NB4 (cell line): ENCODE measurements at regions not wholly inside any gene's neighbourhood (a gene's known extent, or its start where the extent isn't known, plus 50 kb on each side); places are given as distances from the start of the nearest gene placed in this dataset.

Experiments
- DNase-seq: peaks from one replicate; pipeline ENCODE4 v3.0.0; 2010; ENCODE audit warnings: low read depth
- H3K4me3 ChIP-seq: one replicate; pipeline ENCODE4 v1.5.1; 2011; ENCODE audit warnings: mild to moderate bottlenecking, low read depth, low read length, moderate library complexity
- CTCF ChIP-seq: IDR thresholded peaks from one replicate; pipeline ENCODE4 v1.5.1; 2012; ENCODE audit warnings: low read depth, low read length
- MAX ChIP-seq: IDR thresholded peaks from 2 replicates; pipeline ENCODE4 v1.6.1; 2011; ENCODE audit warnings: low read depth, low read length
- MYC ChIP-seq: IDR thresholded peaks from 2 replicates; pipeline ENCODE4 v1.6.1; 2011; ENCODE audit warnings: low read depth, low read length
- POLR2A ChIP-seq: IDR thresholded peaks from 2 replicates; pipeline ENCODE4 v1.6.1; 2011; ENCODE audit warnings: mild to moderate bottlenecking; ENCODE audit not compliant: insufficient read length; ENCODE audit errors: extremely low read depth

GRCh38 chr10:76643511-76643911 is 994.1 kb downstream of the KCNMA1 start:
- H3K4me3 ChIP-seq = no peak overlapping the region
- no peak for TF ChIP-seq MYC
- no peak for TF ChIP-seq CTCF
- no peak for TF ChIP-seq MAX
- no peak for TF ChIP-seq POLR2A
- DNase-seq = no peak

GRCh38 chr10:76642358-76642757 is 995.2 kb downstream of the KCNMA1 start:
- TF ChIP-seq MYC (no peak), CTCF (no peak), MAX (no peak), POLR2A (no peak)
- no peak for DNase-seq
- no peak overlapping the region for H3K4me3 ChIP-seq

- DNase-seq = no peak
- no peak overlapping the region for H3K4me3 ChIP-seq
- TF ChIP-seq MAX = no peak
- TF ChIP-seq POLR2A = no peak
- TF ChIP-seq MYC = no peak
- no peak for TF ChIP-seq CTCF
Measured at GRCh38 chr10:76641215-76641614, 996.4 kb downstream of the KCNMA1 start.

- H3K4me3 ChIP-seq = no peak overlapping the region
- no peak for DNase-seq
- no peak for TF ChIP-seq POLR2A
- TF ChIP-seq CTCF = no peak
- TF ChIP-seq MAX = no peak
- TF ChIP-seq MYC = no peak
Measured at GRCh38 chr10:76640806-76641205, 996.8 kb downstream of the KCNMA1 start.

- DNase-seq = peak; percentile 18
- TF ChIP-seq MAX = no peak
- peak; percentile 48 for TF ChIP-seq CTCF
- no peak for TF ChIP-seq POLR2A
- H3K4me3 ChIP-seq = no peak overlapping the region
Measured at GRCh38 chr10:76632767-76633051, 1004.9 kb downstream of the KCNMA1 start.

GRCh38 chr10:76631884-76632766 is 1005.5 kb downstream of the KCNMA1 start:
- no peak for DNase-seq
- no peak overlapping the region for H3K4me3 ChIP-seq
- TF ChIP-seq MYC (no peak), POLR2A (no peak), MAX (no peak), CTCF (no peak)
